A673 (cell line): ENCODE measurements at regions not wholly inside any gene's neighbourhood (a gene's known extent, or its start where the extent isn't known, plus 50 kb on each side); places are given as distances from the start of the nearest gene placed in this dataset.

Experiments
- EZH2 ChIP-seq: fragments of 200-600 bp; sonication (generic); IDR thresholded peaks from 2 replicates; pipeline ENCODE4 v1.6.1; 2017; ENCODE audit warnings: borderline replicate concordance, low read depth, mild to moderate bottlenecking, mixed read lengths, antibody characterized with exemption, low read length; ENCODE audit not compliant: poor library complexity, severe bottlenecking
- TF ChIP-seq, protein P1 (sequence below): fragments of 300-800, 200-600 bp; sonication (generic); conservative IDR thresholded peaks from 2 replicates; pipeline ENCODE4 v1.5.1; 2017; ENCODE audit warnings: low read depth, mild to moderate bottlenecking, antibody characterized with exemption, low read length, moderate library complexity, mixed read lengths

DNA sequence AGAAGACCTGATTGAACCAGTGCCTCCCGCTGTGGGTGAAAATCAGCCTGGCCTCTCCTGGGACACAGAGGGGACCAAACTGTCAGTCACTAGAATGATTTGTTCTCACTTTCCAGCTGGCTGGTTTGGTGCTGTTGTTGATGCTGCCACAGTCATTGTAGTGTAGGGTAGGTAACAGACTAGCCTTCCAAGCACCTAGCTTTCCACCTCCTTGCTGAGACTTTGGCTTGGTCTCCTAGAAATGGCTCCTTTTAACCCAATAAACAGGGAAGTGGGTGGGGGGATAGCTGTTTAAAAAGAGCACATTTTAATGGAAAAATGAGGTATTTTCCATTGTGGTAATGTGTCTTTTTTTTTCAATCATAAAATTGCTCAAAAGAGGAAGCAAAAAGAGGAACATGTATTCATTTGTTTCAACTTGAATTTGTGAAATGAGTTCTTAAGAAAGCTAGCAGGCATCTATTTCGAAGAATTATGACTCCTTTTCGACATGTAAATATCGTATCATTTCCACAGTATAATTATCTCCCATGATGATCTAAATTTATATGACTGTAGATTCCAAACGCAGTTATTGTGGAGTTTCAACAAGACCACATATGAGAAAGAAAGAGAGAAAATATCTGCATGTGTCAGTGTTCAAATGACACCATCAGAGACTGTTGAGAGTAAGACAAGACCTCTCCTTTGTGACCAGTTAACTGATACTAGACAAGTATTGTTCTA is 190.1 kb downstream of the HLX start:
- TF ChIP-seq, protein P1, sequence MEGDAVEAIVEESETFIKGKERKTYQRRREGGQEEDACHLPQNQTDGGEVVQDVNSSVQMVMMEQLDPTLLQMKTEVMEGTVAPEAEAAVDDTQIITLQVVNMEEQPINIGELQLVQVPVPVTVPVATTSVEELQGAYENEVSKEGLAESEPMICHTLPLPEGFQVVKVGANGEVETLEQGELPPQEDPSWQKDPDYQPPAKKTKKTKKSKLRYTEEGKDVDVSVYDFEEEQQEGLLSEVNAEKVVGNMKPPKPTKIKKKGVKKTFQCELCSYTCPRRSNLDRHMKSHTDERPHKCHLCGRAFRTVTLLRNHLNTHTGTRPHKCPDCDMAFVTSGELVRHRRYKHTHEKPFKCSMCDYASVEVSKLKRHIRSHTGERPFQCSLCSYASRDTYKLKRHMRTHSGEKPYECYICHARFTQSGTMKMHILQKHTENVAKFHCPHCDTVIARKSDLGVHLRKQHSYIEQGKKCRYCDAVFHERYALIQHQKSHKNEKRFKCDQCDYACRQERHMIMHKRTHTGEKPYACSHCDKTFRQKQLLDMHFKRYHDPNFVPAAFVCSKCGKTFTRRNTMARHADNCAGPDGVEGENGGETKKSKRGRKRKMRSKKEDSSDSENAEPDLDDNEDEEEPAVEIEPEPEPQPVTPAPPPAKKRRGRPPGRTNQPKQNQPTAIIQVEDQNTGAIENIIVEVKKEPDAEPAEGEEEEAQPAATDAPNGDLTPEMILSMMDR: no peak
- TF ChIP-seq EZH2: no peak
